Pancreas (tissue), 10 donors: ENCODE measurements at regions not wholly inside any gene's neighbourhood (a gene's known extent, or its start where the extent isn't known, plus 50 kb on each side); places are given as distances from the start of the nearest gene placed in this dataset.

Experiments used
- ATAC-seq, 4 donors: fragments of 200-7000 bp; cut with Tn5 transposase; one replicate each; pipeline versions ENCODE4 v1.8.0 to v1.9.1; 2020; ENCODE audit warnings: mild to moderate bottlenecking in 4 of 4, moderate library complexity in 4 of 4
- DNase-seq, 6 donors: peaks; one replicate each; pipeline ENCODE4 v3.0.0-alpha.2; 2020
- FAIRE-seq: peaks from 2 replicates; lab custom pipeline; 2012; peaks lifted over from hg19 to GRCh38; lab: Jason Lieb, UNC
- H3K27ac ChIP-seq, 4 donors: fragments of 200-600 bp; sonication (generic); 1 replicate in 3 of 4; 2 replicates in 1 of 4; pipeline versions ENCODE4 v1.5.0 to v1.8.0; 2020
- H3K27me3 ChIP-seq, 4 donors: fragments of 200-600 bp; one replicate each; pipeline ENCODE4 v1.8.0; 2021
- H3K36me3 ChIP-seq, 3 donors: fragments of 200-600 bp; sonication (generic) in 1 of 3; one replicate each; pipeline versions ENCODE4 v1.5.0 to v1.8.0; 2020 to 2021
- H3K4me1 ChIP-seq, 3 donors: fragments of 200-600 bp; one replicate each; pipeline ENCODE4 v1.8.0; 2021
- H3K4me3 ChIP-seq, 4 donors: fragments of 200-600 bp; sonication (generic) in 2 of 4; one replicate each; pipeline versions ENCODE4 v1.5.0 to v1.8.0; 2020 to 2021
- H3K9me3 ChIP-seq, 4 donors: fragments of 200-600 bp; one replicate each; pipeline ENCODE4 v1.8.0; 2021
- WGBS, 2 donors: extraction: QIAGEN DNeasy Blood & Tissue Kit; methylation state at CpG; one replicate each; pipeline ENCODE4 v1.1.7; 2013; 5-methylcytosine and 5-hydroxymethylcytosine counted together
- intact Hi-C, 3 donors: fragments of 100-400 bp; cut with DNase I; formaldehyde crosslinking; loops; one replicate each; pipeline versions ENCODE4 v1.11.1 to v1.14.2; 2022
- TF ChIP-seq, protein P1 (sequence below), 4 donors: fragments of 200-600 bp; sonication (generic) in 3 of 4; IDR thresholded peaks; one replicate each; pipeline versions ENCODE4 v1.5.0 to v1.8.0; 2021; ENCODE audit warnings: antibody characterized with exemption in 4 of 4
- donor health status: healthy with polysubstance abuse.
- donor health status: DM: no; HTN: no; CAD: no; lungs with moderate emphysema.
- donor health status: DM: no; HTN: no; CAD: no.
- donor health status: control.
- donor health status: control.
- donor health status: Bipolar disorder and iron deficiency.
- donor health status: DM: yes; HTN: yes; CAD: no.
- donor health status: DM: no; HTN: no; CAD: no.
- donor health status: DM: no; HTN: no; CAD: no.
- donor health status: DM: yes; HTN: yes; CAD: no.

DNA sequence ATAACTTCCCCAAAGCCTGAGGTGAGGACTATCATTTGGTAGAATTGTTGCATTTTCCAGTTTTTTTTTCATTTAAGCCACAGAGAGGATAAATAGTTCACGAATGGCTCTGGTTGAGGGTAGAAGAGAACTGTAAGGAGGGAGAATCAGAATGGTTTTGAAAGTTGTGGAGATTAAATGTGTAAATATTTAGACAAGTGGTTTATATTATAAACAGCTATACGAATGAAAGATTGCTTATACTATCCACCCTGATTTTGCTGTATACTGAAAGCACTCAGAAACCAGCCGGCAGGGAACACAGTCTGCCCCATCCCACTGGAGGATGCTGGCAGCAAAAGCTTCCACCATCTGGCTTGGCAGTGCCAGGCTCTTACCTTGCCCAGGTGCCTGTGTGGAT lies 341.1 kb downstream of the RAPGEF2 start:
- DNase-seq (no peak), ATAC-seq (no peak), FAIRE-seq (no peak)
- Histone ChIP-seq H3K27me3 (no peaks in the 10 kb centered on the region), H3K27ac (no peak overlapping the region), H3K9me3 (no peaks in the 10 kb centered on the region), H3K4me1 (no peaks in the 10 kb centered on the region), H3K36me3 (no peaks in the 10 kb centered on the region), H3K4me3 (no peak overlapping the region)
- intact Hi-C loops, result no loop called here
- WGBS, 2 donors, result 56 to 68% methylated on average over 3 of the region's 3 CpGs
- TF ChIP-seq, protein P1, sequence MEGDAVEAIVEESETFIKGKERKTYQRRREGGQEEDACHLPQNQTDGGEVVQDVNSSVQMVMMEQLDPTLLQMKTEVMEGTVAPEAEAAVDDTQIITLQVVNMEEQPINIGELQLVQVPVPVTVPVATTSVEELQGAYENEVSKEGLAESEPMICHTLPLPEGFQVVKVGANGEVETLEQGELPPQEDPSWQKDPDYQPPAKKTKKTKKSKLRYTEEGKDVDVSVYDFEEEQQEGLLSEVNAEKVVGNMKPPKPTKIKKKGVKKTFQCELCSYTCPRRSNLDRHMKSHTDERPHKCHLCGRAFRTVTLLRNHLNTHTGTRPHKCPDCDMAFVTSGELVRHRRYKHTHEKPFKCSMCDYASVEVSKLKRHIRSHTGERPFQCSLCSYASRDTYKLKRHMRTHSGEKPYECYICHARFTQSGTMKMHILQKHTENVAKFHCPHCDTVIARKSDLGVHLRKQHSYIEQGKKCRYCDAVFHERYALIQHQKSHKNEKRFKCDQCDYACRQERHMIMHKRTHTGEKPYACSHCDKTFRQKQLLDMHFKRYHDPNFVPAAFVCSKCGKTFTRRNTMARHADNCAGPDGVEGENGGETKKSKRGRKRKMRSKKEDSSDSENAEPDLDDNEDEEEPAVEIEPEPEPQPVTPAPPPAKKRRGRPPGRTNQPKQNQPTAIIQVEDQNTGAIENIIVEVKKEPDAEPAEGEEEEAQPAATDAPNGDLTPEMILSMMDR (IDR thresholded peaks at IDR 0.05), result no peak

DNA sequence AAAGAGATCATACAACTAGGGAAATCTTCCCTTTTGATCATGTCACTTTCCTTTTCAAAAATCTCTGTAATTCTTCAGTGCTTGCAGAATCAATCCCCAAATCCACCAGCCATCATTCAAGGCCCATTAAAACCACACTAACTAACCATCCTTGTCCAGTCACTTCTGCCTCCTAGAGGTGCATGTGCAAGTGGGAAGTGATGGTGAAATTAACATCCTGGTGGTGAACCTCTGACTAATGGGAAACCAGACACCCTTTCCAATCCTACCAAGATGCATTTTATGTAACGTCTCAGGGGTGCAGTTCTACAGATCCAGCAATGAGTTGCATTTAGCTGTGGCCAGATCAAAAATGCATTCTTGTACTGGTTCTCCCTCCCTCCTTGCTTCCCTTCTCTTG lies 341.8 kb downstream of the RAPGEF2 start:
- H3K4me1 ChIP-seq, result no peaks in the 10 kb centered on the region
- no peak overlapping the region for H3K27ac ChIP-seq
- intact Hi-C loops, result no loop called here
- TF ChIP-seq, protein P1 (IDR thresholded peaks at IDR 0.05), result no peak
- ATAC-seq, result no peak
- no peak for FAIRE-seq
- H3K36me3 ChIP-seq, result no peaks in the 10 kb centered on the region
- H3K9me3 ChIP-seq, result no peaks in the 10 kb centered on the region
- DNase-seq, result no peak
- no peaks in the 10 kb centered on the region for H3K27me3 ChIP-seq
- no peak overlapping the region for H3K4me3 ChIP-seq
- WGBS, 2 donors, result 29 to 82% methylated on average over 1 of the region's 1 CpG

DNA sequence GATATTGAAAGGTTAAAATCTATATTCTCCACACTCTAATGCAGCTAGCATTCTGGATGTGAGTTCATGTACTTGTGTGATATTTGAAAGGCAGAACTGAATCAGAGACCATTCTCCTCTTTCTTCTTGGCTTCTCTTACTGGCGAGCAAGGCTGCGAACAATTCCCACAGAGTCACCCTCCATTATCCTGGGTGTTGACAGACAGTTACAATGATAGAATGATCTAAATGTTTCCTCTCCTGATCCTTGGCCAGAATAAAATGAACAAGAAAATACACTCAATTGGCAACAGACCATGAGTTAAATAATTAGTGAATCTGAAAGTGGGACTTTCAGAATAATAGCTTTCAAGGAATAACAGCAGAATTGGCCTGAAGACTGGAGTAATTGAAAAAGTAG lies 342.8 kb downstream of the RAPGEF2 start:
- ATAC-seq (no peak), DNase-seq (no peak), FAIRE-seq (no peak)
- intact Hi-C loops, result no loop called here
- Histone ChIP-seq H3K4me1 (no peaks in the 10 kb centered on the region), H3K9me3 (no peaks in the 10 kb centered on the region), H3K4me3 (no peak overlapping the region), H3K27ac (no peak overlapping the region), H3K36me3 (no peaks in the 10 kb centered on the region), H3K27me3 (no peaks in the 10 kb centered on the region)
- 61 to 65% methylated on average over 2 of the region's 2 CpGs for WGBS, 2 donors
- TF ChIP-seq, protein P1 (IDR thresholded peaks at IDR 0.05), result no peak

DNA sequence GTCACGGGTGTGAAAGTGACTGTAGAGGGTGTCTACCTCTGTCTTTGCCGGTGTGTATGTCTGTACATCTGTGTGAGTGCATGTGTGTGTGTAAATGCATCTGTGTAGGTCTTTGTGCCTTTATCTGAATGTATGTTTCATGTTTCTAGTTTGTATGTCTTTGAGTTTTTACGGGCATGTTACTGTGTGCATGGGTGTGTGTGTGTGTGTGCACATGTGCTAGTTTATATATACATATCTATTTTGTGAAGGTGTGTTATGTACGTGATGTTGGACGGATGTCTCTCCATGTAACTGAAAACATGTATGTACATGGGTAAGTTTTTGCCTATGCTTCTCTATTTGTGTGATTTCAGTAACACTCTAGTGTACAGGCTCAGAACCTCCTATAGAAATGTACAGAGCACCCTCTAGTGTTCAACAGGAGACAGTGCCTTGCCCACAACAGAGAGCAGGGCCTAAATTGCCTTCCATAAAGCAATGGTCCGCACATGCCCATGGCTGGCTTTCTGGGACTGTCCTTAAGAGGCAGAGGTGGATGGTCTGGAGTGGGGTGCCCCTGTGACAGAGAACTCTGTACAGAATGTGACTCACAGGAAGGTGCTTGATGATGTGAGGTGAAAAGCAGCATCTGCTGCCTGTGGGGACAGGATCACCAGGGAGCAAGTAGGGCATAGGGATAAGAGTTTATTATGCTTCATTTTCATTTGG lies 343.5 kb downstream of the RAPGEF2 start:
- H3K4me1 ChIP-seq, result no peaks in the 10 kb centered on the region
- intact Hi-C loops, result no loop called here
- H3K9me3 ChIP-seq, result no peaks in the 10 kb centered on the region
- no peak for FAIRE-seq
- WGBS, 2 donors, result 46 to 50% methylated on average over 6 of the region's 6 CpGs
- peak; percentile 77 to 100 (median 98) for ATAC-seq
- TF ChIP-seq, protein P1 (IDR thresholded peaks at IDR 0.05), result peak; percentile 71 to 81 (median 74)
- no peaks in the 10 kb centered on the region for H3K36me3 ChIP-seq
- no peak overlapping the region for H3K27ac ChIP-seq
- no peak overlapping the region for H3K4me3 ChIP-seq
- peak in 4 of 6 donors; percentile 4 to 57 (median 40) for DNase-seq
- no peaks in the 10 kb centered on the region for H3K27me3 ChIP-seq

DNA sequence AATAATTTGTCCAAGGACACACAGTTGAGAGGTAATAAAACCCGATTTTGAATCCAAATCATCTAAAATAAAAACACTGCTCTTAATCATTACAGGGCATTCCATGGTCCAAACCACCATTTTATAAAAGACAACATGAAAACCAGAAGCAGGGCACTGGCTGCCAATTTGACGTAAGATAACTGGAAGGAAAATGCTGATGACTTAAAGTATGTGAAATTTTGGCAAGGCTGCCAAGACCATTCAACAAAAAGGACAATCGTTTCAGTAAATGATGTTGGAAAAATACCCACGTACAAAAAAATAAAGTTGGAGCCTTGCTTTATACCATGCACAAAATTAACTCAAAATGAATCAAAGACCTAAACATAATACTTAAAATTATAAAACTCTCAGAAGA lies 344.4 kb downstream of the RAPGEF2 start:
- intact Hi-C loops, result no loop called here
- WGBS, 2 donors, result 56 to 59% methylated on average over 4 of the region's 4 CpGs
- TF ChIP-seq, protein P1 (IDR thresholded peaks at IDR 0.05), result no peak
- Histone ChIP-seq H3K4me1 (no peaks in the 10 kb centered on the region), H3K4me3 (no peak overlapping the region), H3K27ac (no peak overlapping the region), H3K9me3 (no peaks in the 10 kb centered on the region), H3K36me3 (no peaks in the 10 kb centered on the region), H3K27me3 (no peaks in the 10 kb centered on the region)
- FAIRE-seq (no peak), DNase-seq (no peak), ATAC-seq (no peak)
